ENCODE measurements at regions not wholly inside any gene's neighbourhood (a gene's known extent, or its start where the extent isn't known, plus 50 kb on each side); places are given as distances from the start of the nearest gene placed in this dataset.
"Not testable (repeated sequence)": the region's sequence is repeated elsewhere in the genome, so short reads cannot be mapped to it uniquely, and the experiment has no call there.

DNA sequence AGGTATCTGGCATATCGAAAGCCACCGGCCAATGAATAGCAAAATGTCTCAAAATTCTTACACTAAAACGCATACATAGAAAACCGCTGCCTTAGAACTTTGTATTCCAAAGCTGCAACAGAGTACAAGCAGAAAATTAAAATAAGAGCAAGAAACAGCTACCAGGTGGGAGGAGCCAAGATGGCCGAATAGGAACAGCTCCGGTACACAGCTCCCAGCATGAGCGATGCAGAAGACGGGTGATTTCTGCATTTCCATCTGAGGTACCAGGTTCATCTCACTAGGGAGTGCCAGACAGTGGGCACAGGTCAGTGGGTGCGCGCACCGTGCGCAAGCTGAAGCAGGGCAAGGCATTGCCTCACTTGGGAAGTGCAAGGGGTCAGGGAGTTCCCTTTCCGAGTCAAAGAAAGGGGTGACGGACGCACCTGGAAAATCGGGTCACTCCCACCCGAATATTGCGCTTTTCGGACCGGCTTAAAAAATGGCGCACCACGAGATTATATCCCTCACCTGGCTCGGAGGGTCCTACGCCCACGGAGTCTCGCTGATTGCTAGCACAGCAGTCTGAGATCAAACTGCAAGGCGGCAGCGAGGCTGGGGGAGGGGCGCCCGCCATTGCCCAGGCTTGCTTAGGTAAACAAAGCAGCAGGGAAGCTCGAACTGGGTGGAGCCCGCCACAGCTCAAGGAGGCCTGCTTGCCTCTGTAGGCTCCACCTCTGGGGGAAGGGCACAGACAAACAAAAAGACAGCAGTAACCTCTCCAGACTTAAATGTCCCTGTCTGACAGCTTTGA is 367.2 kb upstream of the ATP11B start:
- TF ChIP-seq, protein P1, sequence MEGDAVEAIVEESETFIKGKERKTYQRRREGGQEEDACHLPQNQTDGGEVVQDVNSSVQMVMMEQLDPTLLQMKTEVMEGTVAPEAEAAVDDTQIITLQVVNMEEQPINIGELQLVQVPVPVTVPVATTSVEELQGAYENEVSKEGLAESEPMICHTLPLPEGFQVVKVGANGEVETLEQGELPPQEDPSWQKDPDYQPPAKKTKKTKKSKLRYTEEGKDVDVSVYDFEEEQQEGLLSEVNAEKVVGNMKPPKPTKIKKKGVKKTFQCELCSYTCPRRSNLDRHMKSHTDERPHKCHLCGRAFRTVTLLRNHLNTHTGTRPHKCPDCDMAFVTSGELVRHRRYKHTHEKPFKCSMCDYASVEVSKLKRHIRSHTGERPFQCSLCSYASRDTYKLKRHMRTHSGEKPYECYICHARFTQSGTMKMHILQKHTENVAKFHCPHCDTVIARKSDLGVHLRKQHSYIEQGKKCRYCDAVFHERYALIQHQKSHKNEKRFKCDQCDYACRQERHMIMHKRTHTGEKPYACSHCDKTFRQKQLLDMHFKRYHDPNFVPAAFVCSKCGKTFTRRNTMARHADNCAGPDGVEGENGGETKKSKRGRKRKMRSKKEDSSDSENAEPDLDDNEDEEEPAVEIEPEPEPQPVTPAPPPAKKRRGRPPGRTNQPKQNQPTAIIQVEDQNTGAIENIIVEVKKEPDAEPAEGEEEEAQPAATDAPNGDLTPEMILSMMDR (conservative IDR thresholded peaks at IDR 0.05), result not testable (repeated sequence)
- not testable (repeated sequence) for TF ChIP-seq ZFX (IDR thresholded peaks at IDR 0.05)

Measured in C4-2B (cell line).